Smooth muscle cell (in vitro differentiated cells): ENCODE measurements at regions not wholly inside any gene's neighbourhood (a gene's known extent, or its start where the extent isn't known, plus 50 kb on each side); places are given as distances from the start of the nearest gene placed in this dataset.

Source experiments
- DNase-seq: peaks from one replicate; lab custom pipeline; 2025; ENCODE audit not compliant: unreplicated experiment; lab: John Stamatoyannopoulos, UW
- H2AFZ ChIP-seq: fragments of 200-600 bp; sonication (generic); 2 replicates; pipeline ENCODE4 v1.6.0; 2016; ENCODE audit warnings: antibody characterized with exemption, low read depth, mild to moderate bottlenecking
- H3F3A ChIP-seq: fragments of 200-600 bp; sonication (generic); 2 replicates; pipeline ENCODE4 v1.6.0; 2017; ENCODE audit warnings: antibody characterized with exemption, low read depth
- H3K27ac ChIP-seq: fragments of 200-600 bp; sonication (generic); 2 replicates; pipeline ENCODE4 v1.5.1; 2016; ENCODE audit warnings: low read depth, mild to moderate bottlenecking
- H3K27me3 ChIP-seq: fragments of 200-600 bp; sonication (generic); 2 replicates; pipeline ENCODE4 v1.6.1; 2016; ENCODE audit warnings: low read depth, mild to moderate bottlenecking
- H3K36me3 ChIP-seq: fragments of 200-600 bp; sonication (generic); 2 replicates; pipeline ENCODE4 v1.5.1; 2016; ENCODE audit warnings: low read depth
- H3K4me1 ChIP-seq: fragments of 200-600 bp; sonication (generic); 2 replicates; pipeline ENCODE4 v1.5.1; 2016; ENCODE audit warnings: low read depth
- H3K4me2 ChIP-seq: fragments of 200-600 bp; sonication (generic); 2 replicates; pipeline ENCODE4 v1.6.0; 2016; ENCODE audit warnings: mild to moderate bottlenecking
- H3K4me3 ChIP-seq: fragments of 200-600 bp; sonication (generic); 2 replicates; pipeline ENCODE4 v1.5.1; 2016; ENCODE audit warnings: mild to moderate bottlenecking
- H3K79me2 ChIP-seq: fragments of 200-600 bp; sonication (generic); 2 replicates; pipeline ENCODE4 v1.6.0; 2016; ENCODE audit warnings: low read depth, mild to moderate bottlenecking
- H3K9ac ChIP-seq: fragments of 200-600 bp; sonication (generic); 2 replicates; pipeline ENCODE4 v1.6.0; 2016; ENCODE audit warnings: low read depth
- H3K9me3 ChIP-seq: fragments of 200-600 bp; sonication (generic); replicated peaks from 2 replicates; pipeline ENCODE4 v1.5.1; 2016; ENCODE audit warnings: low read depth
- H4K20me1 ChIP-seq: fragments of 200-600 bp; sonication (generic); 2 replicates; pipeline ENCODE4 v1.6.0; 2016; ENCODE audit warnings: low read depth
- CTCF ChIP-seq: fragments of 200-600 bp; sonication (generic); IDR thresholded peaks from 2 replicates; pipeline ENCODE4 v1.5.1; 2017; ENCODE audit warnings: borderline replicate concordance, mild to moderate bottlenecking, antibody characterized with exemption; ENCODE audit not compliant: insufficient read depth, poor library complexity, severe bottlenecking
- WGBS: methylation state at CpG from one replicate; pipeline ENCODE4 v1.1.7; 2016; ENCODE audit warnings: low lambda C conversion rate; 5-methylcytosine and 5-hydroxymethylcytosine counted together

- DNase-seq: no peak
- Histone ChIP-seq H3K4me1 (no peaks in the 10 kb centered on the region), H3K27me3 (no peaks in the 10 kb centered on the region), H3K9ac (no peak overlapping the region), H3K4me2 (no peak overlapping the region), H3K9me3 (no peaks in the 10 kb centered on the region), H3F3A (no peaks in the 10 kb centered on the region), H4K20me1 (no peaks in the 10 kb centered on the region), H3K79me2 (no peaks in the 10 kb centered on the region), H3K4me3 (no peak overlapping the region), H3K27ac (no peak overlapping the region), H2AFZ (peak overlapping the region; percentile 34), H3K36me3 (no peaks in the 10 kb centered on the region)
- WGBS: 72% methylated on average over 3 of the region's 3 CpGs
- TF ChIP-seq CTCF: no peak
Measured at GRCh38 chr4:156619154-156619934, 352.3 kb downstream of the PDGFC start.

- H3K27ac ChIP-seq: peak overlapping the region; percentile 70
- no peak for TF ChIP-seq CTCF
- H3K9me3 ChIP-seq: no peaks in the 10 kb centered on the region
- H3K27me3 ChIP-seq: no peaks in the 10 kb centered on the region
- no peak overlapping the region for H2AFZ ChIP-seq
- H3K4me1 ChIP-seq: no peaks in the 10 kb centered on the region
- peak overlapping the region; percentile 23 for H3K4me2 ChIP-seq
- DNase-seq: no peak
- H3K79me2 ChIP-seq: no peaks in the 10 kb centered on the region
- H3K9ac ChIP-seq: no peak overlapping the region
- no peaks in the 10 kb centered on the region for H3F3A ChIP-seq
- no peaks in the 10 kb centered on the region for H4K20me1 ChIP-seq
- no peak overlapping the region for H3K4me3 ChIP-seq
- H3K36me3 ChIP-seq: no peaks in the 10 kb centered on the region
- 13% methylated on average over 2 of the region's 2 CpGs for WGBS
Measured at GRCh38 chr4:156615066-156615531, 356.5 kb downstream of the PDGFC start.

DNA sequence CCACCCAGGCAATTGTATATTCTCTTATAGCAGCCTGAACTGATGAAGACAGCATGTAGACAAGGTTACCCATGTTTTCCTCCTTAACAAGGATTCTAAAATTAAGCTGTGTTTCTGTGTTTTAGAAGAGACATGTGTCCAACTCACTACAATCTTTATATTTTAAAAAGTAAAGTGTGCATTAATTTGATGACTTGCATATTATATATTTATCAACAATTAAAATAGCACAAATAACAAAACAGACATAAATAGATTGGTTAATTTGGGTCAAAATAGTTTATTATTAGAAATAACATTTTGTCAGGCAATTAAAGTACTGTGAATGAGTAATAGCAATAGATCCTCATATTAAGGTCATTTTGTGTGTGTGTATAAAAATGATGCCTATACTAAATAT lies 357.1 kb downstream of the PDGFC start:
- Histone ChIP-seq H4K20me1 (no peaks in the 10 kb centered on the region), H3K9ac (no peak overlapping the region), H2AFZ (no peak overlapping the region), H3K36me3 (no peaks in the 10 kb centered on the region), H3K4me2 (peak overlapping the region; percentile 23), H3K27ac (peak overlapping the region; percentile 70), H3K79me2 (no peaks in the 10 kb centered on the region), H3F3A (no peaks in the 10 kb centered on the region), H3K4me3 (no peak overlapping the region), H3K27me3 (no peaks in the 10 kb centered on the region), H3K9me3 (no peaks in the 10 kb centered on the region), H3K4me1 (no peaks in the 10 kb centered on the region)
- DNase-seq: no peak
- TF ChIP-seq CTCF: no peak

DNA sequence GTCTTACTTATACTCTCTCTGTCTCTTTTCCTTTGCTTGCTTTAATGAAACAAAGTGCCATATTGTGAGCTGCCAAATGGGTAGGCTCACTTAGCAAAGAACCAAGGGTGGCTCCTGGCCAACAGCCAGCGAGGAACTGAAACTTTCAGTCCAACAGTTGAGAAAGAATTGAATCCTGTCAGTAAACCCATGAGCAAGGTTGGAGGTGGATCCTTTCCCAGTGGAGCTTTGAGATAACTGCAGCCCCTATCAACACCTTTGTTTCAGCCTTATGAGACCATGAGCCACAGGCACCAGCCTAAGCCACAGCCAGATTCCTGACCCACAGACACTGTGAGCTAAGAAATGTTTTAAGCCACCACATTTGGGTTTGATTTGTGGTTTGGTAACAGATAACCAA lies 362.2 kb downstream of the PDGFC start:
- Histone ChIP-seq H3F3A (peaks cover 7% of the 10 kb centered on the region), H3K36me3 (no peaks in the 10 kb centered on the region), H3K27me3 (no peaks in the 10 kb centered on the region), H3K9me3 (no peaks in the 10 kb centered on the region), H3K4me3 (no peak overlapping the region), H4K20me1 (no peaks in the 10 kb centered on the region), H3K4me1 (peaks cover 4% of the 10 kb centered on the region), H3K4me2 (no peak overlapping the region), H3K79me2 (no peaks in the 10 kb centered on the region), H2AFZ (no peak overlapping the region), H3K27ac (no peak overlapping the region), H3K9ac (no peak overlapping the region)
- 95% methylated on average over 1 of the region's 1 CpG for WGBS
- TF ChIP-seq CTCF: no peak
- DNase-seq: no peak
